ENCODE measurements at regions not wholly inside any gene's neighbourhood (a gene's known extent, or its start where the extent isn't known, plus 50 kb on each side); places are given as distances from the start of the nearest gene placed in this dataset.

DNA sequence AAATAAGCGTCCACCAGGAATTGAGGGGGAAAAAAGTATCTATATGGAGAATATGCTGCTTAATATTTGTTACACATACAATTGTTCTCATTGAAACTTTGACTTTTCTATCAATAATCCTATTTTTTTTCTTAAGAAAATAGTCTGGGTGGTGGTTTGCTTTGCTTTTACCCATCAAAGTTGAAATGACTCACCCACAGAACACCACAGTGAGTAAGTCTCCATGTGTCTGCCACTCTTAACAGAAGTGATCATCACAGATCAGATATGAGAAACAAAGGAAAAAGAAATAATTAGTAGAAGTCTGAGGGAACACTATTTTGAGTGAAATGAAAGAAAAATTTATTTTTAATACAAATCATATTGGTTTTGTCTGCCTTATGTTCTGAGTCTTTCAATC is 742.8 kb downstream of the CDH9 start:
- ChIA-PET POLR2A (ENCODE audit: unreplicated experiment) (no interaction called here), CTCF (no interaction called here)
- intact Hi-C loops (cut with micrococcal nuclease), result no loop called here
- Histone ChIP-seq H3K4me2 (ENCODE audit: low read depth, low read length) (no peak overlapping the region), H3K18ac (ENCODE audit: low read depth, low read length) (no peak overlapping the region), H3K23ac (ENCODE audit: low read depth, low read length) (no peak overlapping the region), H3K56ac (ENCODE audit: extremely low read depth, insufficient read depth, low read length) (no peak overlapping the region), H2BK5ac (ENCODE audit: low read depth, low read length, poor library complexity, severe bottlenecking) (no peak overlapping the region), H3K9me3 (ENCODE audit: control insufficient read depth, insufficient read depth, low read length) (peaks cover 2% of the 10 kb centered on the region; the same call in 1 of the 2 replicates), H2BK20ac (ENCODE audit: low read depth, low read length) (no peak overlapping the region), H3K4me1 (ENCODE audit: control insufficient read depth, insufficient read depth, low read length) (no peaks in the 10 kb centered on the region), H3K4me3 (ENCODE audit: insufficient read depth, low read depth, low read length) (no peak overlapping the region), H3K27me3 (ENCODE audit: control insufficient read depth, insufficient read depth, low read length) (no peaks in the 10 kb centered on the region), H3K9me1 (ENCODE audit: insufficient read depth, low read length) (no peaks in the 10 kb centered on the region), H3K4ac (ENCODE audit: low read depth, low read length) (no peak overlapping the region), H2AK5ac (ENCODE audit: low read depth, low read length) (no peak overlapping the region), H3K14ac (replicated peaks; ENCODE audit: low read depth, low read length) (no peak overlapping the region), H3K9ac (ENCODE audit: low read depth, low read length) (no peak overlapping the region), H4K8ac (ENCODE audit: low read depth in 2 of 2, low read length in 2 of 2) (no peak overlapping the region), H3K79me1 (ENCODE audit: low read depth in 1 of 2, low read length in 2 of 2) (no peaks in the 10 kb centered on the region), H2BK15ac (ENCODE audit: low read depth, low read length) (no peak overlapping the region), H2AK9ac (replicated peaks; ENCODE audit: low read depth, low read length, poor library complexity) (no peak overlapping the region), H3K27ac (ENCODE audit: insufficient read depth, low read length) (no peak overlapping the region), H4K91ac (ENCODE audit: insufficient read depth, low read depth, low read length) (no peak overlapping the region), H4K5ac (ENCODE audit: low read depth, low read length) (no peak overlapping the region), H4K20me1 (ENCODE audit: insufficient read depth, low read length) (no peaks in the 10 kb centered on the region), H2BK120ac (ENCODE audit: low read depth, low read length) (no peak overlapping the region), H2AFZ (replicated peaks; ENCODE audit: low read length, poor library complexity) (no peak overlapping the region), H3K36me3 (ENCODE audit: control insufficient read depth, insufficient read depth, low read length) (no peaks in the 10 kb centered on the region)
- DNase-seq (no peak), ATAC-seq (ENCODE audit: low read depth) (no peak)
- in situ Hi-C loops (cut with MboI; ENCODE audit: low sequenced_read_pairs), result no loop called here
- dilution Hi-C loops (cut with HindIII; ENCODE audit: low sequenced_read_pairs, unreplicated experiment), result no loop called here
- TF ChIP-seq, protein P1, sequence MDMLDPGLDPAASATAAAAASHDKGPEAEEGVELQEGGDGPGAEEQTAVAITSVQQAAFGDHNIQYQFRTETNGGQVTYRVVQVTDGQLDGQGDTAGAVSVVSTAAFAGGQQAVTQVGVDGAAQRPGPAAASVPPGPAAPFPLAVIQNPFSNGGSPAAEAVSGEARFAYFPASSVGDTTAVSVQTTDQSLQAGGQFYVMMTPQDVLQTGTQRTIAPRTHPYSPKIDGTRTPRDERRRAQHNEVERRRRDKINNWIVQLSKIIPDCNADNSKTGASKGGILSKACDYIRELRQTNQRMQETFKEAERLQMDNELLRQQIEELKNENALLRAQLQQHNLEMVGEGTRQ (IDR thresholded peaks at IDR 0.05; ENCODE audit: low read depth, low read length), result no peak
- TF ChIP-seq CEBPB (IDR thresholded peaks at IDR 0.05; ENCODE audit: low read depth, low read length) (no peak), RCOR1 (IDR thresholded peaks at IDR 0.05; ENCODE audit: insufficient replicate concordance, low read length) (no peak), POLR2A (IDR thresholded peaks at IDR 0.05; ENCODE audit: low read depth, low read length) (no peak), RFX5 (IDR thresholded peaks at IDR 0.05; ENCODE audit: low read depth, low read length) (no peak), CHD1 (IDR thresholded peaks at IDR 0.05; ENCODE audit: low read depth, low read length) (no peak), MAZ (IDR thresholded peaks at IDR 0.05; ENCODE audit: borderline replicate concordance, low read depth, low read length) (no peak), SMC3 (IDR thresholded peaks at IDR 0.05; ENCODE audit: low read depth, low read length) (no peak), BHLHE40 (IDR thresholded peaks at IDR 0.05; ENCODE audit: low read depth, low read length) (no peak), MXI1 (IDR thresholded peaks at IDR 0.05; ENCODE audit: borderline replicate concordance, low read depth, low read length) (no peak), NFE2L2 (IDR thresholded peaks at IDR 0.05; ENCODE audit: low read depth, low read length) (no peak), RAD21 (IDR thresholded peaks at IDR 0.05; ENCODE audit: low read length) (no peak)
- TF ChIP-seq, protein P2, sequence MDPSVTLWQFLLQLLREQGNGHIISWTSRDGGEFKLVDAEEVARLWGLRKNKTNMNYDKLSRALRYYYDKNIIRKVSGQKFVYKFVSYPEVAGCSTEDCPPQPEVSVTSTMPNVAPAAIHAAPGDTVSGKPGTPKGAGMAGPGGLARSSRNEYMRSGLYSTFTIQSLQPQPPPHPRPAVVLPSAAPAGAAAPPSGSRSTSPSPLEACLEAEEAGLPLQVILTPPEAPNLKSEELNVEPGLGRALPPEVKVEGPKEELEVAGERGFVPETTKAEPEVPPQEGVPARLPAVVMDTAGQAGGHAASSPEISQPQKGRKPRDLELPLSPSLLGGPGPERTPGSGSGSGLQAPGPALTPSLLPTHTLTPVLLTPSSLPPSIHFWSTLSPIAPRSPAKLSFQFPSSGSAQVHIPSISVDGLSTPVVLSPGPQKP (IDR thresholded peaks at IDR 0.05; ENCODE audit: borderline replicate concordance, low read depth, low read length), result no peak
- TF ChIP-seq, protein P3, sequence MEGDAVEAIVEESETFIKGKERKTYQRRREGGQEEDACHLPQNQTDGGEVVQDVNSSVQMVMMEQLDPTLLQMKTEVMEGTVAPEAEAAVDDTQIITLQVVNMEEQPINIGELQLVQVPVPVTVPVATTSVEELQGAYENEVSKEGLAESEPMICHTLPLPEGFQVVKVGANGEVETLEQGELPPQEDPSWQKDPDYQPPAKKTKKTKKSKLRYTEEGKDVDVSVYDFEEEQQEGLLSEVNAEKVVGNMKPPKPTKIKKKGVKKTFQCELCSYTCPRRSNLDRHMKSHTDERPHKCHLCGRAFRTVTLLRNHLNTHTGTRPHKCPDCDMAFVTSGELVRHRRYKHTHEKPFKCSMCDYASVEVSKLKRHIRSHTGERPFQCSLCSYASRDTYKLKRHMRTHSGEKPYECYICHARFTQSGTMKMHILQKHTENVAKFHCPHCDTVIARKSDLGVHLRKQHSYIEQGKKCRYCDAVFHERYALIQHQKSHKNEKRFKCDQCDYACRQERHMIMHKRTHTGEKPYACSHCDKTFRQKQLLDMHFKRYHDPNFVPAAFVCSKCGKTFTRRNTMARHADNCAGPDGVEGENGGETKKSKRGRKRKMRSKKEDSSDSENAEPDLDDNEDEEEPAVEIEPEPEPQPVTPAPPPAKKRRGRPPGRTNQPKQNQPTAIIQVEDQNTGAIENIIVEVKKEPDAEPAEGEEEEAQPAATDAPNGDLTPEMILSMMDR (conservative IDR thresholded peaks at IDR 0.05; ENCODE audit: low read depth, low read length), result no peak
- no CpG with 5 or more reads among the region's 1 CpG for WGBS, 2 experiments (ENCODE audit: extremely low coverage in 2 of 2, insufficient read length in 1 of 2)
- BruUV-seq (replicated peaks), result no TSS peak

All from IMR-90 (cell line).